ENCODE measurements at regions not wholly inside any gene's neighbourhood (a gene's known extent, or its start where the extent isn't known, plus 50 kb on each side); places are given as distances from the start of the nearest gene placed in this dataset.

- DNase-seq, result no peak
- WGBS, 2 donors, result 82 to 84% methylated on average over 2 of the region's 2 CpGs
- H3K36me3 ChIP-seq (ENCODE audit: low read depth, missing control alignments), result no peaks in the 10 kb centered on the region
Observed at GRCh38 chr15:31752065-31752762, 278.1 kb upstream of the CHRNA7 start.

GRCh38 chr15:31752905-31753304 is 277.4 kb upstream of the CHRNA7 start:
- Histone ChIP-seq H3K36me3 (ENCODE audit: low read depth, missing control alignments) (no peaks in the 10 kb centered on the region), H3K27ac (no peak overlapping the region), H3K4me3 (no peak overlapping the region), H3K4me1 (no peaks in the 10 kb centered on the region), H3K9me3 (no peaks in the 10 kb centered on the region), H3K27me3 (no peaks in the 10 kb centered on the region)
- DNase-seq, result no peak
- TF ChIP-seq POLR2A (IDR thresholded peaks at IDR 0.05), result no peak
- TF ChIP-seq CTCF (IDR thresholded peaks at IDR 0.05), result no peak
- intact Hi-C loops (cut with DNase I; ENCODE audit: low total_unique reads), result no loop called here
- 78 to 82% methylated on average over 3 of the region's 3 CpGs for WGBS, 2 donors

More at GRCh38 chr15:31752065-31752762, 278.1 kb upstream of the CHRNA7 start:
- H3K4me3 ChIP-seq, result no peak overlapping the region
- no peaks in the 10 kb centered on the region for H3K4me1 ChIP-seq
- H3K9me3 ChIP-seq, result no peaks in the 10 kb centered on the region
- TF ChIP-seq POLR2A (IDR thresholded peaks at IDR 0.05), result no peak
- no peaks in the 10 kb centered on the region for H3K27me3 ChIP-seq
- intact Hi-C loops (cut with DNase I; ENCODE audit: low total_unique reads), result no loop called here
- H3K27ac ChIP-seq, result no peak overlapping the region

- no peaks in the 10 kb centered on the region for H3K4me1 ChIP-seq
- H3K9me3 ChIP-seq, result no peaks in the 10 kb centered on the region
- H3K27ac ChIP-seq, result no peak overlapping the region
- TF ChIP-seq POLR2A (IDR thresholded peaks at IDR 0.05), result no peak
- TF ChIP-seq CTCF (IDR thresholded peaks at IDR 0.05), result no peak
- H3K4me3 ChIP-seq, result no peak overlapping the region
- DNase-seq, result peak; percentile 25
- H3K27me3 ChIP-seq, result no peaks in the 10 kb centered on the region
- H3K36me3 ChIP-seq (ENCODE audit: low read depth, missing control alignments), result no peaks in the 10 kb centered on the region
- intact Hi-C loops (cut with DNase I; ENCODE audit: low total_unique reads), result no loop called here
- WGBS, 2 donors, result 48 to 67% methylated on average over 5 of the region's 5 CpGs
Observed at GRCh38 chr15:31758126-31758525, 272.2 kb upstream of the CHRNA7 start.

GRCh38 chr15:31768055-31768454 is 262.3 kb upstream of the CHRNA7 start:
- Histone ChIP-seq H3K27ac (no peak overlapping the region), H3K27me3 (no peaks in the 10 kb centered on the region), H3K4me3 (no peak overlapping the region), H3K36me3 (ENCODE audit: low read depth, missing control alignments) (no peaks in the 10 kb centered on the region), H3K4me1 (no peaks in the 10 kb centered on the region), H3K9me3 (no peaks in the 10 kb centered on the region)
- no peak for TF ChIP-seq CTCF (IDR thresholded peaks at IDR 0.05)
- TF ChIP-seq POLR2A (IDR thresholded peaks at IDR 0.05), result no peak
- WGBS, 2 donors, result 95 to 100% methylated on average over 13 of the region's 13 CpGs
- intact Hi-C loops (cut with DNase I; ENCODE audit: low total_unique reads), result no loop called here
- no peak for DNase-seq

- Histone ChIP-seq H3K27me3 (no peaks in the 10 kb centered on the region), H3K9me3 (no peaks in the 10 kb centered on the region), H3K36me3 (ENCODE audit: low read depth, missing control alignments) (no peaks in the 10 kb centered on the region), H3K4me1 (no peaks in the 10 kb centered on the region), H3K4me3 (no peak overlapping the region), H3K27ac (no peak overlapping the region)
- no peak for DNase-seq
- intact Hi-C loops (cut with DNase I; ENCODE audit: low total_unique reads), result no loop called here
- TF ChIP-seq CTCF (IDR thresholded peaks at IDR 0.05), result no peak
- no peak for TF ChIP-seq POLR2A (IDR thresholded peaks at IDR 0.05)
- WGBS, 2 donors, result 49 to 50% methylated on average over 5 of the region's 5 CpGs
Observed at GRCh38 chr15:31774045-31774444, 256.3 kb upstream of the CHRNA7 start.

Data from testis (tissue), 2 donors.